Left ventricle myocardium superior (tissue), 1 donor: ENCODE measurements at regions not wholly inside any gene's neighbourhood (a gene's known extent, or its start where the extent isn't known, plus 50 kb on each side); places are given as distances from the start of the nearest gene placed in this dataset.
"Not testable (repeated sequence)": the region's sequence is repeated elsewhere in the genome, so short reads cannot be mapped to it uniquely, and the experiment has no call there.

Source experiments
- ATAC-seq: fragments of 200-7000 bp; cut with Tn5 transposase; one replicate; pipeline ENCODE4 v1.9.1; 2020; ENCODE audit warnings: mild to moderate bottlenecking, moderate library complexity
- DNase-seq: peaks from one replicate; pipeline ENCODE4 v3.0.0-alpha.2; 2020
- intact Hi-C: fragments of 100-400 bp; cut with micrococcal nuclease; formaldehyde crosslinking; loops from one replicate; pipeline ENCODE4 v1.11.0; 2022
- donor health status: DM: no; HTN: yes; CAD: no; lungs with severe emphysema.

DNA sequence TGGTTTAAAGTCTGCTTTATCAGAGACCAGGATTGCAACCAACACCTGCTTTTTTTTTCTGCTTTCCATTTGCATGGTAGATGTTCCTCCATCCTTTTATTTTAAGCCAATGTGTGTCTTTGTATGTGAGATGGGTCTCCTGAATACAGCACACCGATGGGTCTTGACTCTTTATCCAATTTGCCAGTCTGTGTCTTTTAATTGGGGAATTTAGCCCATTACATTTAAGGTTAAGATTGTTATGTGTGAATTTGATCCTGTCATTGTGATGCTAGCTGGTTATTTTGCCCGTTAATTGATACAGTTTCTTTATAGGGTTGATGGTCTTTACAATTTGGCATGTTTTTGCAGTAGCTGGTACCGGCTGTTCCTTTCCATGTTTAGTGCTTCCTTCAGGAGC, 128.4 kb downstream of the ADCYAP1 start:
- DNase-seq, intact Hi-C loops, ATAC-seq: not testable (repeated sequence)

DNA sequence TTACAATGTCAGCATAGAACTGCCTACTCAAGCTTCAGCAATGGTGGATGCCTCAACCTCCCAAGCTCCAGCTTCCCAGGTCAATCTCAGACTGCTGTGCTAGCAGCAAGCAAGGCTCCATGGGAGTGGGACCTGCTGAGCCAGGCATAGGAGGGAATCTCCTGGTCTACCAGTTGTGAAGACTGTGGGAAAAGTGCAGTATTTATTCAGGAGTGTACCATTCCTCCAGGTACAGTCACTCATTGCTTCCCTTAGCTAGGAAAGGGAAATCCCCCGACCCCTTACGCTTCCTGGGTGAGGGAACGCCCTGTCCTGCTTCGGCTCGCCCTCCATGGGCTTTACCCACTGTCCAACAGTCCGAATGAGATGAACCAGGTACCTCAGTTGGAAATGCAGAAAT, 130.3 kb downstream of the ADCYAP1 start:
- DNase-seq (no peak), ATAC-seq (no peak)
- intact Hi-C loops, result no loop called here

DNA sequence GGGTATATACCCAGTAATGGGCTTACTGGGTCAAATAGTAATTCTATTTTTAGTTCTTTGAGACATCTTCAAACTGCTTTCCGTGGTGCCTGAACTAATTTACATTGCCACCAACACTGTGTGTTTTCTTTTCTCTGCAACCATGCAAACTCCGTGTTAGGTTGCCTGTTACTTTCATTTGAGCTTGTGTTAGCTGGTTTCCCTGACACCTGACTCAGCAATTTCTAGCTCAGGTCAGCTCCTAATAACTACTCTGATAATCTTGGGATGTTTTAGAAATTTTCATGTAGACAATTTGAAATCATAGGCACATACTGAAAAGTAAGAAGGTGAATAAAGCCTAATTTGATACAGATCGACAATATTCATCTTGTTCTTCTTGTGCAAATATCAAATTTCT, 132.3 kb downstream of the ADCYAP1 start:
- intact Hi-C loops, result no loop called here
- ATAC-seq (no peak), DNase-seq (no peak)

DNA sequence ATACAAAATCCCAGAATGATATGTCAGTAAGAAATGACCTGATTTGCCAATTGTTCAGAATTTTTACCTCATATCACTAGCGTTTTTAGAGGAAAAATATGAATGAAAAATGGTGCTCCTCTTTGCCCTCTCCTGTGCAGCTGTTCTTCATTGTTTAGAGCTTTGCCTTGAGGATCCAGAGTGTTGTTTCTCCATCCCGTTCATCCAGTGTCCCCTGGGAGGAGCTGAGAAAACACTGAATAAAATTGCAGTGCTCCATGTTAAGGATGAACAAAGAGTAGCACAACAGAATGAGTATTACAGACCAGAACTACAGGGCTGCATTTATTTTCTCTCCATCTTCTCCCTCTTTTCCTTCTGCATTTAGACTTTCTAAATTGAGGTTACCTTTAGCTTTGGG, 133.1 kb downstream of the ADCYAP1 start:
- DNase-seq (no peak), ATAC-seq (no peak)
- intact Hi-C loops, result no loop called here

DNA sequence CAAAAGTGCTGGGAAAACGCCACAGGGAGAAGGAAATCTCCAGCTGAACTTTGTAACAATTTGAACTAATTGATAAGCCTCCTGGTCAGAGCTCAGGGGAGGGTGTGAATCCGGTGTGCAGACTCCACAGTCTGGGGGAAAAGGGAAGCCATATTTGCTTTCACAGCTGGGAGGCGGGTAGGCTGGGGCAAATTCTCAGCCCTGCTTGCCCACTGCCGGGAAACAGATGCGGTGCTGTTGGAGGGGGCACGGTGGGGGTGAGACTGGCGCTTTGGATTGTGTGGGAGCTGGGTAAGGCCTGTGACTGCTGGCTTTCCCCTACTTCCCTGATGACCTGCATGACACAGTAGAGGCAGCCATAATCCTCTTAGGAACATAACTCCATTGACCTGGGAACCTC, 134.8 kb downstream of the ADCYAP1 start:
- ATAC-seq (no peak), DNase-seq (no peak)
- intact Hi-C loops, result no loop called here

DNA sequence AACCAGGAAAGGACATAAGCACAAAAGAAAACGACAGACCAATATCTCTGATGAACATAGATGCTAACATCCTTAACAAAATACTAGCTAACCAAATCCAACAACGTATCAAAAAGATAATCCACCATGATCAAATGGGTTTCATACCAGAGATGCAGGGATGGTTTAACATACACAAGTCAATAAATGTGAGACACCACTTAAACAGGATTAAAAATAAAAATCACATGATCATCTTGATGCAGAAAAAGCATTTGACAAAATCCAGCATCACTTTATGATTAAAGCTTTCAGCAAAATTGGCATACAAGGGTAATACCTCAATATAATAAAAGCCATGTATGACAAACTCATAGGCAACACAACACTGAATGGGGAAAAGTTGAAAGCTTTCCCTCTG, 138.4 kb downstream of the ADCYAP1 start:
- intact Hi-C loops, ATAC-seq, DNase-seq: not testable (repeated sequence)

DNA sequence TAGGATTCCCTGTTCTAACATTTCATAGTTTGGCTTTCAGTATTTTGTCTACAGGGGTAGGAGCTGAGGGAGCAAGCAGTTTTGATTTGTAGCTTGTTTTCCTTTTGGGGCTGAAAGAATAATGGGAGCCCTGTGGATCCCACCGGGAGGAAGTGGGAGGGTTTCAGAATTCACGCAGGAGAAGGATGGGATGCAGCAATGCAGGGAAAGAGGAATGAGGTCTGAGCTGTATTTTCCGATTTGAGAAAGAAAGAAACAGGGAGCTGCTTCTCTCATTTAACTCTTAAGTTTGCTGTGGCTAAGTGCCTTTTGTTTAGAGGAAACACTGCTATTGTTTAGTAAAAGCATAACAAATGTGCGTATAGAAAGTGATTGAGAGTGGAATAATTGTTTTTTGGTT, 141.0 kb downstream of the ADCYAP1 start:
- no peak for DNase-seq
- no peak for ATAC-seq
- intact Hi-C loops, result no loop called here

DNA sequence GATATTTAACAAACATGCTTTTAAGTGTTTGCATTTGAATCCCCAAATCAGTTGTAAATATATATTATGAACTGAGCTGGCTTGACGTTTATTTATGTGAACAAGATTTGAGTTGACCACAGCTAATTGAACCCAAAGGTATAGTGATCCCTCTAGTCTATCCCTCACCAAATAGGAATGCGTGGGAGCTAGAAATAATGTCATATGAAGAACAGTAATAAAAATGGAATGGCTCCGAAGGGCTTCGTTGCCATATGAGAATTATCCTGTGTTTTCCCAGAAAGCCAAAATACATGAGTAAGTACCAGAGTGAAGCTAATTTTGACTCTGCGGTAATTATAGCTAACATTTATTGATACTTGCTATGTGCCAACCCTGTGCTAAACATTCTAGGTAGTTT, 142.7 kb downstream of the ADCYAP1 start:
- ATAC-seq (no peak), DNase-seq (no peak)
- intact Hi-C loops, result no loop called here

DNA sequence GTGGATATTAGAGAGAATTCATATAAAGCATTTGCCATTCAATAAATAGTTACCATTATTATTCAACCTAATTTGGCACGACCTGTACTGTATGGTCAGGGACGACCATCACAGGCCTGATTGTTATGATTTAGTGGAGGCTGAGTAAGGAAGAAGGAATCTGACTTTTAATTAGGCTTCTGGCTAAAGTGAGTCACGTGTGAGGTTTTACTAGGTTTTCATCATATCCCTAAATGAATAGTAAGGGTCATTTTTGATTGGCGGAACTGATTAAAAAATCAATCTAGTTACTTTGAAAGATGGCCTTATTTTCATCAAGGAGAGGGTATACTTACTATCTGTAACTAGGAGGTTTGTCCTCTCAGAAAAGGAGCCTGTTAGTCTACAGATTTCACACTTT, 143.4 kb downstream of the ADCYAP1 start:
- DNase-seq (no peak), ATAC-seq (no peak)
- intact Hi-C loops, result no loop called here

DNA sequence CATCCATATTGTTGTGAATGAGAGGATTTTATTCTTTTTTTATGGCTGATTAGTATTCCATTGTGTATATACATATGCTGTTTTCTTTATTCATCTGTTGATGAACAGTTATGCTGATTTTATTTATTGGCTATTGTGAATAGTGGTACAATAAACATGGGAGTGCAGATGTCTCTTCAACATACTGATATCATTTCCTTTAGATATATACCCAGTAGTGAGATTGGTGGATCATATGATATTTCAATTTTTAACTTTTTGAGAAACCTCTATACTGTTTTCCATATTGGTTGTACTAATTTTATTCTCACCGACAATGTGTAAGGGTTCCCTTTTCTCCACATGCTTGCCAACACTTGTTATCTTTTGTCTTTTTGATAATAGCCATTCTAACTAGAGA, 144.5 kb downstream of the ADCYAP1 start:
- intact Hi-C loops, result no loop called here
- DNase-seq (no peak), ATAC-seq (no peak)

DNA sequence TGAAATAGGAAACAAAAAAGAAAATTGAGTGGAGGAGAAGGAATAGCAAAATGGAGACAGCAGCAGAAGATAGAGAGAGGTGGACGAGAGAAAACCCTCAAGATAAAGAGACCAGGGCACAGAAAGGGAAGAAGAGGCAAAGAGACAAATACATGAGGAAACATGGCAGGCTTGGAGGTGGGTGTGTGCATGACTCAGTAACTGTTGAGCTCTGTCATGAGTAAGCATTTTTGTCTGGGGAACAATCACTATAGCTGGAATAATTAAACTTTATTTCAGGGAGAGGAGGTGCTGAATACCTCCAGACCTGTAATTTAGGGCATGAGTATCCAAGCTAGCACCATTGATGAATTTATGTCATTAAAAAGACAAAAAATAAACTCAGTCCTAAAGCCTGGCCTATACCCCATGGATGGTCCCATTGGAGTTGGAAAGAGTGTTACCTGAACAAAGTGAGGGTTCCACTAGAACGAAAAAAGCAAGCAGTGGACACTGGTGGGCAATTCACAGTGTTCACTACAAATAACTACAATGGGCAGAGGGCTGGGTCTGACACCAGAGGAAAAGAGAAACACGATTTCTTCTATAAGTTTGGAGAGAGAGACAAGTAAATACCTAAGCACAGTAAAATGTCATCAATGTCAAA, 145.5 kb downstream of the ADCYAP1 start:
- intact Hi-C loops, result no loop called here
- no peak for DNase-seq
- no peak for ATAC-seq

DNA sequence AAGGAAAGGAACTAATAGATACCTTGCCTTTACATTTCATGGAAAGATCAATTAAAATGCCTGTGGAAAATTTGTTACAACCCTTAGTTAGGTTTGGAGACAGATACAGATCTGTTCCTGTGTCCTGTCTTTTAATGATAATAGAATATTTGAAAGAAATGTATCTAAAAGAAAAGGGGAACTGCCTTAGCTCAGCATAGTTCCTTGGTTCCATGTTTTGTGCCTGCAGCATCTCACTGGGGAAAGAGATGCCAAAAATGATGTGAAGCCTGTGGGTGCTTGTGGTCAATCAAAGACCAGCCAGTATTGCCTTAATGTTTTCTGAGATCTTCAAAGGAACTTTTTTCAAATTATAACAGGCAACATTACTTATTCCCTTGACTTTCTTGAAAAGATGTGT, 147.6 kb downstream of the ADCYAP1 start:
- intact Hi-C loops, result no loop called here
- ATAC-seq (no peak), DNase-seq (no peak)

DNA sequence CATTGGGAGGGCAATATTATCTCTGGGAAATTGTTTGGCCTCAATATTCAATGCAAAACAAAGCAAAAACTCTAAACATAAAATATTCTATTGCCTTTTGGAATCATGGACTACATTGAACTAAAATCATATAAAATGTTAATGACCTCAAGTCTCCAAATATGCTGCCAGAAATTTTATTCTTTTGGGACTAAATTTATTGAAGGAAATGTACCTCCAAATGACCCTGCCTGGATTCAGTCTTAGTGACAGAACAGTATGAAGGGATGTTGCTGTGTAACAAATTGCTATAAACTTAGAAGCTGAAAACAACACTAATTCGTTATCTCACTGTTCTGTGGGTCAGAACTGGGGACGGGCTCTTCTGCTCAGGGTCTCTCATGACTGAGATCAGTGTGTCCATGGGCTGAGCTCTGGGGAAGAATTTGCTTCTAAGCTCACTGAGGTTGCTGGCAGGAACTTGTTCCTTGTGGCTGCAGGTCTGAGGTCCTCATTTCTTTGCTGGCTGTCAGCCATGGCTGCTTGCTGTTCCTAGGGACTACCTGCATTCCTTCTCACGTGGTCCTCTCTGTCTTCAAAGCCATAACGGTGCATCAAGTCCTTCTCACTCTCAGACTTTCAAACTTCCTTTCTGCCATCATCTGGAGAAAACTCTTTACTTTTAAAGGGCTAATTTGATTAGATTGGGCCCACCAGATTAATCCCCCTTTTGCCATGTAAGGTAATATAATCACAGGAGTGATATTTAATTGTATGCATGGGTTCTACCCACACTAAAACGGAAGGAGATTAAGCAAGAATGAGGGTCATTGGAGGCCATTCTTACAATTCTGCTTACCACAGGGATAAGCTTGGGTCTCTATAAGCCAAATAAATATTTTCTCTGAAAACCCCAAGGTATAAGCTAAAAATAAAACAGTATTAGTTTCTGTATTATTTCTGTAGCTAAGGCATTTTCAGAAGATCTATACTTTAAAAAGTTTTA, 149.0 kb downstream of the ADCYAP1 start:
- DNase-seq (no peak), ATAC-seq (no peak)
- intact Hi-C loops, result no loop called here

DNA sequence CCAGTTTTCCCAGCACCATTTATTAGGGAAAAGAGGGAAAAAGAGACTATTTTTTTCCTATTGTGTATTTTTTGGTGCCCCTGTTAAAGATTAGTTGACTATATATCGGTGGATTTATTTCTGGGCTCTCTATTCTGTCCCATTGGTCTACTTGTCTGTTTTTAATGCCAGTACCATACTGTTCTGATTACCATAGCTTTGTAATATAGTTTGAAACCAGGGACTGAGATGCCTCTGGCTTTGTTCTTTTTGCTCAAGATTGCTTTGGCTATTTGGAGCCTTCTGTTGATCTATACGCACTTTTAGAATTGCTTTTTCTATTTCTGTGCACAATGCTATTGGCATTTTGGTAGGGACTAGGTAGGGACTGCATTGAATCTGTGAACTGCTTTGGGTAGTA, 151.7 kb downstream of the ADCYAP1 start:
- intact Hi-C loops, result no loop called here
- DNase-seq, result no peak
- ATAC-seq, result no peak

DNA sequence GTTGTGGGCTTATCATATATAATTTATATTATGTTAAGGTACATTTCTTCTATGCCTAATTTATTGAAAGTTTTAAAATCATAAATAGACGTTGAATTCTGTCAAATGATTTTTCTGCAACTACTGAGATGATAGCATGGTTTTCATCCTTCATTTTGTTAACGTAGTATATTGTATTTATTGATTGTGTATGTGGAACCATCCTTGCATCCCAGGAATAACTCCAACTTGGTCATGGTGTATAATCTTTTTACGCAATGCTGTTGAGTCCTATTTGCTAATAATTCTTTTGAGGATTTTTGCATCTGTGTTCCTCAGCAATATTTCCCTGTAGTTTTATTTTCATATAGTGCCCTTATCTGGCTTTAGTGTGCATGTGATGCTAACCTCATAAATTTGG, 152.7 kb downstream of the ADCYAP1 start:
- no peak for ATAC-seq
- intact Hi-C loops, result no loop called here

DNA sequence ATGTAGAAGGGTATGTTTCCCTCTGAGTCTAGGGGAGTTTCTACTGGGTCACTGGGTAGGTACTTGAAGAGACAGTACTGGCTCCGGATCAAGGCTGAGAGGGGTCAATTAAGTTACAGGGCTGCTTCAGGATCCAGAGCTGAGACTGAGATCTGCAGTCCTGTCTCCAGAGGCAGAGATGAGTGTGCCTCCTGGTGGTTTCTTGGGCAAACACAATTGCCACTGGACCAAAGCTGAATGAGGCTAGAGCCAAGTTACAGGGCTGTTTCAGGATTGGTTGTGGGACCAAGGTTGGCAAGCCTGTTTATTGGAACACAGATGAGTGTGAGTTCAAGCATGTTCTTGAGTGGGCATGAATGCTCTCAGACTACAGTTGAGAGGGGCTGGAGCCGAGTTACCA, 157.9 kb downstream of the ADCYAP1 start:
- intact Hi-C loops, result no loop called here
- DNase-seq, result no peak
- ATAC-seq, result no peak

More for the DNA sequence above, 152.7 kb downstream of the ADCYAP1 start:
- DNase-seq, result no peak

DNA sequence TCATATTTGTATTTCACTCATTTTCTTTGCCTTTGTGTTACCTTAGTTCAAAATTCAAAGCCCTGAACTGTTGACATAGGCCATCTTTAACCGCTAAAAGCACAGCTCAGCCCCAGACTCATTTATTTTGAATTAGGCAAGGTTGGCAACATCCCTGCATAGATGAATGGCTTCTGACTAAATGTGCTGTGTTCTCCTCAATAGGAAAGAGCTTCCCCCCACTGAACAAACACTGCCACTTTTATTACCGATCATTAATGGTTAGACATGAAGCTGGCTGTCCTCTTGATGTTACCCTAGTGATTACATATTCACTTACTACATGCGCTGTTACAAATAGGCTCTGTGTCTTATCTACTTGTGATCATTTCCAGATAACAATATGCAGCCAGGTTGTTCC, 170.7 kb downstream of the ADCYAP1 start:
- intact Hi-C loops, result no loop called here
- ATAC-seq (no peak), DNase-seq (no peak)

DNA sequence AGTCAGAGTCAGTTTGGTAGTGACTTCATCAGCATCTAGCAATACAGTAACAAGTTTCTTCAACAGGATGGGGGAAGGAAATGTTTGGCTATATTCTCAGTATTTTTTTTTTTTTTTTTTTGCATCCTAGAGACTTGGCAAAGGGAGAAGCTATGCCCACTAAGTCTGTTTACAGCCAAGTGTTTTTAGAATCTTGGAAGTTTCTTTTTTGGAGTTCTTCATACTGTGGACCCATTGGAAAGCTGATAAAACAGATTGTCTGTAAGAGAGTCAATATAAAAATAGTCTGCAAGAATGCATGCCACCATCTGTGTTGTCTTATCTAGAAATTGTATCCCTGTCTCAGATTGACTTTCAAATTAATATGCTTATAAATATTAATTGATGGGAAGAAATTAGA, 171.2 kb downstream of the ADCYAP1 start:
- ATAC-seq, result no peak
- no peak for DNase-seq
- intact Hi-C loops, result no loop called here

DNA sequence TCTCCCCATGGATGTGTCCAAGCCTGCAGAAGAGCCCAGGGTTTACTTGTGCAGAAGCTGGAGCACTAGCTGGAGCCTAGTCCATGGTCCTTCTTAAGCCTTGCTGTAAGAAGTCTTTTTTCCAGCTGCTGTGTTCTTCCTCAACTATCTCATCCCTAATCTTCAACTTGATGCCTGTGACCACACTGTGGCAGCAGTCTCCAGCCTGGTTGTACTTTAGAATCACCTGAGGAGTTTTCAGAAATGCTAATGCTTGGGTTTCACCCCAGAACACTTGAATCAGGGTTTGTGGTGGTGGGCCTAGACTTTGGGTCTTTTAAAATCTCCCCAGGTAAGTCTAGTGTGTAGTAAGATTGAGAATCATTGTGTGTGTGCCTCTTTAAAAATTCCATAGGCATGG, 173.6 kb downstream of the ADCYAP1 start:
- no peak for ATAC-seq
- no peak for DNase-seq
- intact Hi-C loops, result no loop called here

DNA sequence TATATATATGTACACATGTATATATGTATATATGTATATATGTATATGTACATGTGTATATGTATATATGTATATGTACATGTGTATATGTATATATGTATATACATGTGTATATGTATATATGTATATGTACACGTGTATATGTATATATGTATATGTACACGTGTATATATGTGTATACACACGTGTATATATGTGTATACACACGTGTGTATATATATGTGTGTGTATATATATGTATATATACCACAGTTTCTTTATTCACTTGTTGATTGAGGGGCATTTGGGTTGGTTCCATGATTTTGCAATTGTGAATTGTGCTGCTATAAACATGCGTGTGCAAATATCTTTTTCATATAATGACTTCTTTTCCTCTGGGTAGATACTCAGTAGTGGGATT, 179.0 kb downstream of the ADCYAP1 start:
- intact Hi-C loops, DNase-seq, ATAC-seq: not testable (repeated sequence)

DNA sequence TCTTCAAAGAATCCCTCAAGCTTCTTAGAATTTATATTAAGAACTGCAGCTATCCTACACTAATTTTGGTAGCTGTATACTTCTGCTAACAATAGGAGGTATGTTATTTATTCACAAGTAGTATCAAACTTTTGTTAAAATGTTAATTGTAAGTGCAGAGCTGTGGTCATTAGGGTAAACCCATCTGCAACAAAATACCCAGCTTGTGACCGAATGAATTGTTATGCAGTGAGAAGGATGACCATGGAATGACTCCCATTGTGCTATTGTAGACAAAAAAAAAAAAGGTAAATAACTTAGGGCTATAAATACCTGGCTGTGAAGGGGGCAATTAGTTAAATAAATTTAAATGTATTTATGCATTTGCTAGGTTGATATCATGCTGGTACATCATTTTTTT, 186.1 kb downstream of the ADCYAP1 start:
- intact Hi-C loops, result no loop called here
- DNase-seq (no peak), ATAC-seq (no peak)
